Activated CD4-positive, CD25-positive, alpha-beta regulatory T cell treated with anti-CD3 and anti-CD28 coated beads, Interleukin-2, amount 50 U/mL, for 24 hours (primary cell): ENCODE measurements at regions not wholly inside any gene's neighbourhood (a gene's known extent, or its start where the extent isn't known, plus 50 kb on each side); places are given as distances from the start of the nearest gene placed in this dataset.

Experiments
- ATAC-seq, 2 donors: fragments of 150-1000 bp; cut with Tn5 transposase; one replicate each; pipeline ENCODE4 v1.10.0; 2021; ENCODE audit warnings: mild to moderate bottlenecking in 1 of 2, moderate library complexity in 1 of 2

DNA sequence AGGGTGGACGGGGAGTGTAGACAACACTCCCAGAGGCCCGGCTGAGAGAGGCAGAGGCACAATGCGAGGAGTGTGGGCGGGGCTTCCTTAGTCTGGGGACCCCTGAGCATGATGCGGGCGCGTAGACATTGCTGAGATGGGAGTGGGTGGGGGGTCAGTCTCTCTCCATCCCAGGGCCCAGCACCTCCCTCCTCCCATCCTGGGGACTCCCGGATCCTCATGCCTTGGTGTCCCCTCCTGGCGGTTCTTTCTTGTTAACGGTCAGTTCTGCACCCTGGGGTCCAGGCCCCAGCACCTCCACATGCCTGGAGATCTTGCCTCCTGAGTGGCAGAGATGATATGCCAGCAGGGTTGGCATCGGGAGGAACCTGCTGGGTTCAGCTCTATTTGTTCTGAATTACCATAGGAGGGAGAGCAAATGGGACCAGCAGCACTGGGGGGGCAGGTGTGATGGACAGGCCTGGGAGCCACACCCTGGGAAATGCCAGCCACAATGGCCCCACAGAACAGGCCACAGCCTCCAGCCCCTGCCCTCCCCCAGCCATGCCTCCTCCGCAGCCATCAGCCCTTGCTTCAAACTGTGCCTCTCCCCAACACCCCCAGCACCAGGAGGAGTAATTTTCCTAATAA, 55.7 kb downstream of the RTL6 start:
- ATAC-seq: no peak

DNA sequence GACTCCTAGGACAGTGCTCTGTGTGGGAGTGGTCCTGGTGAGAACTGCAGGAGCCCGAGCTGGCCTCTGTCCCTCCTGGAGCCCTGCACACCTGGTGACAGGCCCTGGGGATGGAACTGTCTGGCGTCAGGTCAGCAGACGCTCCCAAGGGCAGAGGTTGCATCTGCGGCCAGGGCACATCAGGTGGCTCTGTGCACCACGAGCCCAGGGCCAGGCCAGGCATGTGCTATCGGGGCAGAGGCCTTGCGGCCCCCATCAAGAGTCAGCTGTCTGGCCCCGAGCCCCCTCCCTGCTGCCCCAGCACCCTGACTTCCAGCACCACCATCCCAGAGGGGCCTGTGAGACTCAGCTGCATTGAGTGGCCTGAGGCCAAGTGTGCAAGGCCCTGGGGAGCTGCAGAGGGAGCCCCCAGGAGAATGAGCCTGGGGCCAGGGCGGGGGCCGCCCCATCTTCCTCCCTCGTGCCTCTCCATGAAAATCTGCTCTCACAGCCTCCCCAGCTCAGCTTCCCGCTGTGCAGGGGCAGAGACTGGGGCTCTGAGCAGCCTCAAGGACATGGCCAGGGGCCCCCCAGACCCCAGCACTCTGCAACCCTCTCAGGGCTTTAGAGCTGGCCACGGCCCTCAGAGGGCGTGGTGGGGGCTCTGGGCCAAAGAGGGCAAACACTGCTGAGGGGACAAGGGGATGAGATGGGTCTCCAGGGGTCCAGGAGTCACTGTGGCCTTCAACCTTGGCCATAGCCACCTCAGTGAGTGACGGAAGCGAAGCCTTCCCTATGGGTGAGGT, 56.4 kb downstream of the RTL6 start:
- no peak for ATAC-seq

DNA sequence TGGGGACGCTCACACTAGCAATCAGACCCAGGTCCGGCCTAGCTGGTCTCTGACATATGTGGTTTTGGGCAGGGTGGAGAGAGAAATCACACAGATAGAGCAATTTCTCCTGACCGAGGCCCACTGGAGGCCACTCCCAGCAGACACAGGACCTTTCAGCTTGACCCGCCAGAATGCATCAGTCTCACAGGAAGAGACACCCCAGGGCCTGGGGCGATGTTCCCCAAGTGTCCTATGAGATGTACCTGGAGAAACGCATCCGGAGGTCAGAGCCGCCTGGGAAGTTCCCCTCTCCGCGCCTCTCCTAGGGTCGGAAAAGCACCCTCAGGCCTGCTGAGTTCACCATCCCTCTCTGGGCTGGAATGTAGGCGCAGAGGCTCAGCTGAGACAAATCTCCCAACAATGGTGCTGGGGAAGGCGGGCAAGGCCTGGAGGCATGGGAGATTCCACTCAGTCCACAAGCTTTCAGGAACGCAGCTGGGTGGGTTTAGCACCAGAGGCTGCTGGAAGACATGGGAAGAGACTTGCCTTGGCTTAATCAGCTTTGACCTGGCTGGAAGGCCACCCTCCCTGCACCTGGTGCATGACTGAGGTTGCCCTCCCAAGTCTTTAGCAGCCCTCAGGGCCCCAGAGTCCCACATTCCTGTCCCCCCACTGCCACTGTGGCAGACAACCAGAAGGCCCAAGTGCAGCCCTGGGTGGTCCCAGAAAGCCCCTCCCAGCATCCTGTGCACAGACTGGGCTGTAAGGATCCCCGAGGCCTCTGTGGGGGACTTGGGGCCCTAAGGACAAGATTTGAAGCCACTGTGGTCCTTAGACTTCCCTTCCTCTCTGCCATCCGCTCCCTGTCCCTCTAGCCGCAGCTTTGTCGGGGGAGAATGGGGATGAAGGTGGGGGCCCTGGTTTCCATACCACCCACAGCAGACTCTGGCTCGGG, 57.5 kb downstream of the RTL6 start:
- ATAC-seq: no peak

DNA sequence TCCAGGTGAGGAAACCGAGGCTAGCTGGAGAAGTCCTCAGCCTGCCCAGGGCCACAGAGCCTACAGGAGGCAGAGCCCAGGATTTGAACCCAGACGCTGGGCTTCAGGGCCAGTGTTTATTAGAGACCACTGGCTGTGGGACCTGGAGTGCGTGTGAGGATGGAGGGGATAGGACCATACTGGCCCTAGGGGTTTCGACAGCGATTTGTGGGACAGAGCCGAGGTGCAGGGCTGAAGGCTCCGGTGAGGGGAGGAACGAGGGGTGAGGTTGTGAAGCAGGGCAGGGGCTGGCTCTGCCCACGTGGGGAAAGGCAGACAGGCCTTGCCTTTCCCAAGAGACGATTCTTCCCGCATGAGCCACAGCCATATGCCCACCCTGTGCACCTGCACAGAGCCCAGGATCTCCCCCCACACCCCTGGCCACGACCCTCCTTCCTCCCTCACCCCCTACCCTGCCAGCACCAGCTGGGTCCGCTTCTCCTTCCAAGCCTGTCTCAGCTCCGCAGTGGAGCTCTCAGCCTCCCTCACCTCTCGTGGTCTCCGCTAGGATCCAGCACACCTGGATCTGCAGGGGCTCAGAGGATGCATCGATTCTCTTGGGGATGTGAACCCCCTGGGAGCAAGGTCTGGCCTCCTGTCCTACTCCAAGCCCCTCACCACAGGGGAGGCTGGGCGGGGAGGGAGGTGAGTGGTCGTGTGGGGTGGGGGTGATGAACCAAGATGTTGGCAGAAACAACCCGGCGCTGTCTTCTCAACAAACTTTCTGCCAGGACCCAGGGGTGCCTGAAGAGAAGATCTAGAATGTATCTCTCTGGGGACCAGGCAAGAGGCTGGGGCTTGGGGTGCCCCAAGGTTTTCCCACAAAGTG, 58.4 kb downstream of the RTL6 start:
- no peak for ATAC-seq

DNA sequence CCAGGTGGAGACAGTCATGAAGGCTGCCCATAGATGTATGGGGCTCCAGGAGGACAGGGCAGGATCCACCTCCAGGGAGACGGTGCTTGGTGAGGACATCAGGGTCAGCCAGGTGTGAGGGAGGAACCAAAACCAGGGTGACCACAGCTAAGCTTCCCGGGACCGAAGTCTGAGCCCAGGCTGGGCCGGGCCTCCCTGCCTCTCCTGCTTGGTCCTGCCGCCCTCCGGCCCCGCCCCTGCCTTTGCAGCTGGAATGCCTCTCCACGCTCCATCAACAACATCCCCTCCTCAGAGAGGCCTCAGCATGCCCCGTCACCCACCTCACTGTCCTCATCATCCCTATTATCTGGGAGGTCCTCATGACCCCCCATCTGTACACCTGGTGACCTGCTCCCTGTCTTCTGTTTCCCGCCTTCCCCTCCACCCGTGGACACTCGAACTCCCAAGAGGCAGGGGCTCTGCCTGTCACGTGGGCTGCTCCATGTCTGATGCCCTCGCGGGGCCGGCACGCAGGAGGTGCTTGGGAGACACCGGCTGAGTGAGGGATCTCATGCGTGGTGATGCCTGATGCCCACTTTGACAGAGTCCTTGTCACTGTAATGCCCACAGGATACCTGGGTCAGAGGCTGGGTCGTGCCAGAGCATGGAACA, 59.4 kb downstream of the RTL6 start:
- no peak for ATAC-seq

DNA sequence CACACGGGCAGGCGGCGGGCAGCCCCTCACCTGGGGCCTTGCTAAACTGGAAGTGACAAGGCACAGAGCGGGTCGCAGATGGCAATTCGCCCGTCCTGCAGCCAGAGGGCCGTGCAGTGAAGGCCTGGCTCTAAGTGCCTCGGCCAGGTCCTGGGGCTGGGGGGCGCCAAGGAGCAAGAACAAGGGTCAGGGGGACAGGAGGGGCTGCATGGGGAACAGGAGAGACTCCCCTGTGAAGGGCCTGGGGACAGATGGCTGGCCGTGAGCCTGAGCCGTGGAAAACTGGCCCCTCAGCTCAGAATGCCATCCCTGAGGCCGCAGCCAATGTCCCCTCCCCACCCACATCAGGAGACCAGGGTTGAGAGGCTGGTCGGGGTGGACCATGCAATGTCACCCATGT, 60.0 kb downstream of the RTL6 start:
- no peak for ATAC-seq

DNA sequence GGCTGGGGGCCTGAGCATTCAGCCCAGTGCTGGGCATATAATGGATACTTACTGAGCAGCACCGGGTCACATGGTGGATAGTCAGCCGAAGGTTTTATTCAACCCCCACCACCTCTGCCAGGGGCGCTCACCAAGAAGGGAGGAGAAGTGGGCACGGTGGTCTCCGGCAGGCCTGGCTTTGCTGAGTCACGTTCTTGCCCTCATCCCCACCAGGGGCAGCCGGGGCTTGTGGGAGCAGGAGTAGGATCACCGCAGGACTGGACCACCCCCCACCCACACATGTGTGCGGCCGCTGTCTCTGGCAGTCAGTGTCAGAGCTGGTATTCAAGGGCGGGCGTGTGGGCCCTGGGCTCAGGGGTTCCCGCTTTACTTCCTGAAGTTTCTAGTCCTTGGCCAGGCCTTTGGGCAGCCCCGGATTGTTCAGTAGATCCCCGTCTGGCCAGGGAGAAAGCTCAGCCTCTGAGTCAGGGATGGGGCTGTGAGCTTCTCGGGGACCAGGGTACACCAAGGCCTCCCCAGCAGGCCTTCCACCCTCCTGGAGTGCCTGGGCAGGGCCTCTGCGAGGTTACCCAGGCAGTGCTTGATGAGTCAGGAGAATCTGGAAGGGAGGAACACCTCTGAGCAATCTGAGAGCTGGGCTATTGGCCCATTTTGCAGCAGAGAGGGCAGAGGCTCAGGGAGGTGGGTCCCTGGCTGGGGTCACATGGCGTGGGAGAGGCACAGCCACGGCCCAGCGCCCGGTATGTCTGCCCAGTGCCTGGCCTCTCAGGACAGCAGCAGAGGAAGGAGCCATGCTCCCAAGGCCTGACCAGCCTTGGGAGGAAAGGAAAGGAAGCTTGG, 60.6 kb downstream of the RTL6 start:
- no peak for ATAC-seq

DNA sequence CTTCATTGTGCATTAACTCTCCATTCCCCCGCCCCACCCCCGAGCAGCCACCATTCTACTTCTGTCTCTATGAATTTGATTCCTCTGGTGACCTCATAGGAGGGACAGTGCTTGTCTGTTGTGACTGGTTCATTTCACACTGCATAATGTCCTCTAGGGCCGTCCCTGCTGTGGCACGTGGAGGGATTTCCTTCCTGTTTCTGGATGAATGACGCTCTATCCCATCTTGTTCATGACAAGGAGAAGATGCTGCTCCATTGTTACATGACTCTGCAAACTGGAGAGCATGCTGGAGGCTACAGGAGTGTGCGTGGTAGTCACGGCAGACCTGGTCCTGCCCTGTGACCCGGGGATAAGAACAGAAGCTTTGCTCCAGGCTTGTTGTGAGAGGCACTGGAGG, 61.3 kb downstream of the RTL6 start:
- no peak for ATAC-seq

DNA sequence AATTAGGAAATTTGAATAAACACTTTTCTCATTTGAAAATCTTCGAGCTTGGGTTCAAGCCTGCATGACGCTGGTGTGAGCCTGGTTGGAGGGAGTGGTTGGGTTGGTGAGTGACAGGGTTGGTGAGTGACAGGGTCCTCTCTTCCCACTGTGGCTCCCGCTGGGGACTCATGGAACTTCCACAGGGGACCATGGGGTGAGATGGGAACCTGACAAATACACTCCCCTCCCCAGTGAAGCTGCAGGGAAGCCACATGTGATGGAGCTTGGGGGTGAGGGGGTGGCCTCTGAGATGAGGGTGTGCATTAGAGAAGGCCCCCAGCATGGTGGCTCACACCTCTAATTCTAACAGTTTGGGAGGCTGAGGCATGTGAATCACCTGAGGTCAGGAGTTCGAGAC, 66.8 kb downstream of the RTL6 start:
- ATAC-seq: no peak

DNA sequence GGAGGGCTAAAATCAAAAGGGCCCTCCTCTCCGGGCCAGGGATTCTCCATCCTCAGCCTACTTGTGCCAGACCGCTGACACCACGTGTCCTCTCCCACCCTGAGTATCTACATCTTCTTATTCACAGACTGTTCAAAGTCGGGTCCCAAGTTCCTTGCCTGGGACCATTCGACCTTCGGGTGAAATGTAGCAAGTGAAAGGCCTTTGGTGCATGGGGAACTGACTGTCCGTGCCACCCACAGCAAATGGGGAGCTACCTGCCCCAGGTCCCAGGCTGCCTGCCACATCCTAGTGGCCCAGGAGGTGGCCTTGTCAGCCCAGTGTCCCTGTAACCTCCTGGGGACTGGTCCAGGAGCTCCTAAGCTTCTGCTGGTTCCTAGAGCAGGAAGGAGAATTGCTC, 67.3 kb downstream of the RTL6 start:
- no peak for ATAC-seq

DNA sequence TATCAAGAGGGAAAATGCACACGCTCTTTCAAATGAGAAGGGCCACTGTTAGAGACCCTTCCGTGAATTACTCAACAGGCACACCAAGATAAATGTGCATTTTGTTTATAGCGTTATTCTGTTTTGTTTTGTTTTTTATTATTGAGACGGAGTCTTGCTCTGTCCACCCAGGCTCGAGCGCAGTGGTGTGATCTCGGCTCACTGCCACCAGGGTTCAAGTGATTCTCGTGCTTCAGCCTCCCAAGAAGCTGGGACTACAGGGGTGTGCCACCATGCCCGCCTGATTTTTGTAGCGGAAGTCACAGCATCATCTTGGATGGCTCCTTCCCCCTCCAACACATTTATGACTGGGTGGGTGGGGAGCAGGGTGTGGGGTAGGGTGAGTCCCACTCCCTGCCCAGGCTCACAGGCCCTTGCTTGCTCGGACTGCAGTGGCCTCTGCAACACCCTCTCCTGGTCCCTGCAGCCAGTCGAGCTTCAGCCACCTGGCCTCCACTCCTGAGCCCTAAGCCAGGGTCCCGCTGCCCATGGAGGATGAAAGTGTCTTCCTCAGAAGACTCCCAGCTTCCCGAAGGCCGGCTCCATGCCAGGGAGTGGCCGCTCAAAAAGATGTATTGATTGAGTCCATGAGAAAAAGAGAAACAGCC, 68.0 kb downstream of the RTL6 start:
- no peak for ATAC-seq

DNA sequence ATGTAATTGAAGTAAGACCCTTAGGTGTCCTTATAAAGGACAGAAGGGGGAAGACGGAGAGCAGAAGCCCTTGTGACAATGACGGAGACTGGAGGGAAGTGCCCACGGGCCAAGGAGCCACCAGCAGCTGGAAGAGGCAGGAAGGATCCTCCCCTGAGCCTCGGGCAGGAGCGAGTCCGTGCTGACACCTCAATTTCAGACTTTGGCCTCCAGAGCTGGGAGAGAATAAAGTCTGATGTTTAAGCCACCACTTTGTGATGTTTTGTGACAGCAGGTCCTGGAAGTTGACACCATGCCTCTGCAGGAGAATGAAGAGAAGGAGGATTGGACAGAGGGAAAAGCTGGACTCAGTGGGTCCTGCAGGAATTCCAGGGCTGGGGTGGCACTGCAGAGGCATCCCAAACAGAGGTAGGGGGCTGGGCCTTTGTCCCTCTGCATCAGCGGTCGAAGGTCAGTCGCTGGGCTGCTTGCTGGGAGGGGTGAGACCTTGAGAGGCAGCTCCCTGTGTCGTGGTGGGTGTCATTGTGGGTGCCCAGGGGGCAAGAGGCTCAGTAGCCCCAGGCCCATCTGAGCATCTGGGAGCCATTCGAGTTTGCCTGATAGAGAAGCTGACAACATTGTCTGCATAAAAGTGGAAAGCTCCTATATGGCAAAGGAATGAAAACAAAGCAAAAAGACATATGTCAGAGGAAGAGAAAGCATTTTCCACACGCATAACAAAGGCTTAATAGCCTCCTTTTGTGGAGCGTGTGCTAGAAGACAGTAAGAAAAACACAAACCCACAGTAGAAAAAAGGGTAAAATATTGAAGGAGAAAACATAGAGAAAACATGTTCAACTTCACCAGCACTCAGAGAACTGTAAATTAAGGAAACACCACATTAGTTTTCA, 68.8 kb downstream of the RTL6 start:
- no peak for ATAC-seq

DNA sequence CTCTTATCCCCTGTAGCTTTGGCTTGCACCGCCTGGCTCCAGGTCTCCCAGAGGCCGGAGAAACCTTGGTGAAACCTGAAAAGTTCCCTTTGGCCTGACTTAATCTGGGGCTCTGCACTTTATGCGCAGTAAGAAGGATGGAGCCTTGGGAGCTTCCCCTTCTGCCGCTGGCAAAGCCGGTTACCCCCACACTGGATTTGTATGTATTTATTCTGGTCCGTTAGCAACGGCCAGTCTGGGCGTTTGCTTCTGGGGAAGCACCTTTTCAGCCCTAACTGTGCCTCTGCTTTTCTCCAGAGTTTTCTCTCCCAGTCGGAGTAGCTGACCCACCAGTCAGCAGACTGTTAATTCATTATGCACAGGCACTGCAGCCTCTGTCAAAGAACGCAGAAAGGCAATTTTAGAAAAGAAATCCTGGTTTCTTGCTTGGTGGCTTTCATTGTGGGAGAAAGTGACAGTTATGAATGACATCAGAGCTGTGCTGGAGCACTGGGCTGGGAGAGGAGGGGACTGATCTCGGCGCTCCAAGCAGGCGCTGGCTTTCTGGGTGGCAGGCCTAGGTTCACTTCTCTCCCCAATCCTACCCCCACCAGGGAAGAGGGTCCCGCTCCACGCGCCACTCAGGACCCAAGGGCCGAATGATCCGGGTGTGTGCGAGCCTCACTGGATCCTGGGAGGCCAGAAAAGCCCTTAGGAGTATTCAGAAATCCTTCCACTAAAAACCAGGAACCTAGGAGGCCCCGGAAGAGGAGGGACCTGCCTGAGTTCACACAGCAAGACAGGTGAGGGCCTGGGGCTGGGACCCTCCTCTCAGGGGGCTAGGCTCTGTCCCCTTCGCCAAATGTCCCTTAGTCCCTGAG, 70.2 kb downstream of the RTL6 start:
- ATAC-seq: no peak

DNA sequence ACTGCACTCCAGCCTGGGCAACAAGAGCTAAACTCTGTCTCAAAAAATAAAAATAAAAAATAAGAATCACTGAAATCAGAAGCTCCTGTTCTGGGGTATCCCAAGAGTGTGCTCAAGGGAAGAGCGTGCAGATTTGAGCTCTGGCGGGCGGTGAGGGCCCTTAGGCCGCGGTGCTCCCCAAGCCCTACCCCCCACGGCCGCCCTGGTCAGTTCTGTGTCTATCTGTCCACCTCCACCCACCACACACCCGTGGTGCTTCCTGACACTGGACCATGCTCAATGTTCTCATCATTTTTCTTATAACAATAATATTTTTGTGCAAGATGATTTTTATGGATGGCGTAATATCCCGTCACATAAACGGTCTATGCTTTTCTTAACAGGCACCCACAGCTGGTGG, 71.1 kb downstream of the RTL6 start:
- ATAC-seq: no peak

DNA sequence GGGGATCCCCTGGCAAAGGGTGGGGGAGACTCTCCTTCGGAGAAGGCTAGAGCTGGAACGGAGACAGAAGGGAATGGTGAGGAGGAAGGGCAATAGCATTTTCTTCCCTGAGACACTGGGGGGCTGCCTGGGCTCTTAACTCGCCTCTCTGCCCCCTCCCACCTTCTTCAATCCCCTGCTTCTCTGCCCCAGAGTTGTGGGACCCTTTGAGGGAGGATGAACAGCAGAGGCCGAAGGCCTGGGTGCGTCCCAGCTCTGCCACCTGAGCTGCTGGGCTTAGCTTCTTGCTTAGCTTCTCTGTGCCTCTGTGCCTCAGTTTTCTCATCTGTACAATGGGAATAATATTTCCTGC, 72.4 kb downstream of the RTL6 start:
- ATAC-seq: no peak

DNA sequence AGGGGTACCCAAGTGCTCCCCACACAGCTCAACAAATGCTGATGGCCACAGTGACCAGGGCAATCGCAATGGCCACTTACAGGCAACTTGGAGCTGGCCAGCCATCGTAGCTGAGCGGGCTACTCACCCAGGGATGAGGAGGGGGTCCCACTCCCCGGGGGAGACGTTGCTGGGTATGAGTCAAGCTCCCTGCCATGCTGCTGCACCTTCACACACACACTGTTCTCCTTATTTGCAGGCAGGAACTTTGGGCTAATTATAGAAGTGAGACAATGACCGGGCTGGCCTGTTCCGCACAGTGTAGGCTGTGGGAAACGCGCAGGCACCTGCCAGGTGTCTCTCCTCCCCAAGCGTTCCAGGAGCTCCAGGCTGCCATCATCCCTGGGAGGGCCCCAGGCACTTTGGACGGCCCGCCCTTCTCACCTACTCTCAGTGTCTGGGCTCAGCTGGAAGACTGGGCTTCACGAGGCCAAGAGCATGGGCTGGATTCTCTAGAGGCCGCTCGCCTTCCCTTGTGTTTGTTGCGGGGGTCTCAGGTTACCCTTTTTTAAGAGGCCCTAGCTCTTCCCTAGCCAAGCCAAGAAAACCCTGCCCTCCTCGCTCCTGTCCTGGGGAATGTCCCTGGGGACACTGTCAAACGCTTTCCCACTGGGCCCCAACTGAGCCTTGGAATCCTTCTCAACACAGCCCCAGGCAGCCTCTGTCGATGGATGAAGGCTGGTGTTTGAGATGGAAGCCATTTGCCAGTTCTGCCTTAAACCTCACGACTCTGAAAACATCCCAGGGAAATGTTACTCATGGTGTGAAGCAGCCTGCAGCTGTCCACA, 73.0 kb downstream of the RTL6 start:
- ATAC-seq: no peak

DNA sequence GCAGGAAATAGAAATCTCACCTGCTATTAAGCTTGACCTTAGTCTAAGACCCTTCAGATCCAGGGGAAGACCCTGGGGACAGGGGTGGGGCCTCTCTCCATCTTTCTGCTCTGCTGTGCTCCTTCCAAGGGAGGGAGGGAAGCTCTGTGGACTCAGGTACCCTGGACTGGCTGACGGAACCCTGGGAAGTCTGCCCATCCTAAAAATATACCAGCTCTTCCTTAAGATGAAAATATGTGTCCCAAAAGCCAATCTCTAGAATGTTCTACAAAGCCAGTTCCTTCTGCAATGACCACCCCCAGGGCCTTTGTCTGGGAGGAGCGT, 73.7 kb downstream of the RTL6 start:
- no peak for ATAC-seq
